GM21390 (cell line): ENCODE measurements at regions not wholly inside any gene's neighbourhood (a gene's known extent, or its start where the extent isn't known, plus 50 kb on each side); places are given as distances from the start of the nearest gene placed in this dataset.

Source experiments
- ATAC-seq: cut with Tn5 transposase; IDR thresholded peaks from one replicate; pipeline ENCODE4 v1.9.1; 2021; ENCODE audit not compliant: unreplicated experiment

GRCh38 chr2:134193006-134193405, 60.9 kb upstream of the MGAT5 start:
- no peak for ATAC-seq

- ATAC-seq: no peak
These were observed 59.4 kb upstream of the MGAT5 start for GRCh38 chr2:134194519-134194918.

- ATAC-seq: no peak
These were observed 58.5 kb upstream of the MGAT5 start for GRCh38 chr2:134195341-134195740.

GRCh38 chr2:134197445-134197844, 56.4 kb upstream of the MGAT5 start:
- ATAC-seq: no peak

- no peak for ATAC-seq
These were observed 55.8 kb upstream of the MGAT5 start for GRCh38 chr2:134198006-134198634.

- ATAC-seq: no peak
These were observed 54.7 kb upstream of the MGAT5 start for GRCh38 chr2:134199123-134199522.

- ATAC-seq: no peak
These were observed 53.7 kb upstream of the MGAT5 start for GRCh38 chr2:134200036-134200618.

GRCh38 chr2:134201533-134201932, 52.3 kb upstream of the MGAT5 start:
- ATAC-seq: no peak

- no peak for ATAC-seq
These were observed 51.5 kb upstream of the MGAT5 start for GRCh38 chr2:134202371-134202770.

GRCh38 chr2:134203175-134203574, 50.7 kb upstream of the MGAT5 start:
- ATAC-seq: no peak
